ENCODE measurements at regions not wholly inside any gene's neighbourhood (a gene's known extent, or its start where the extent isn't known, plus 50 kb on each side); places are given as distances from the start of the nearest gene placed in this dataset.
"Not testable (repeated sequence)": the region's sequence is repeated elsewhere in the genome, so short reads cannot be mapped to it uniquely, and the experiment has no call there.

DNA sequence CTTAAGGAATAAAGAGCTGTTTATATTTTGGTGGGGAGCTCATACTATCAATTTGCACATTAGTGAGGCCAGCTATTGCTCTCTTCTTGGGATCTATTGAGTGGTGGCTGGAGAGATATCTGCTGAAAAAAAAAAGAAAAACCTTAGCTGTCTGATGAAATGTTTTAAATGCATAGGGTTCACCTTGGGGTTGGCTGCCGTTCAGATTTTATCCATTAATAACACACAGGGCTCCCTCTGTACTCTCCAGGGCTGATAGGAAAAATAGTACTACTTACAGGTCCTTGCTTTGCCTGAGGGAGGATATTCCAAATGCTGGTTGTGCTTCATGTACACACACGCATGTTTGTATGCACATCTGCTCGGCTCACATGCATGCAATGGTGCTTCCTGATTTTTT lies 803.7 kb downstream of the MCTP2 start:
- DNase-seq (ENCODE audit: low read depth) = no peak
- H3K4me3 ChIP-seq (ENCODE audit: low read length) = no peak overlapping the region
- TF ChIP-seq, protein P1, sequence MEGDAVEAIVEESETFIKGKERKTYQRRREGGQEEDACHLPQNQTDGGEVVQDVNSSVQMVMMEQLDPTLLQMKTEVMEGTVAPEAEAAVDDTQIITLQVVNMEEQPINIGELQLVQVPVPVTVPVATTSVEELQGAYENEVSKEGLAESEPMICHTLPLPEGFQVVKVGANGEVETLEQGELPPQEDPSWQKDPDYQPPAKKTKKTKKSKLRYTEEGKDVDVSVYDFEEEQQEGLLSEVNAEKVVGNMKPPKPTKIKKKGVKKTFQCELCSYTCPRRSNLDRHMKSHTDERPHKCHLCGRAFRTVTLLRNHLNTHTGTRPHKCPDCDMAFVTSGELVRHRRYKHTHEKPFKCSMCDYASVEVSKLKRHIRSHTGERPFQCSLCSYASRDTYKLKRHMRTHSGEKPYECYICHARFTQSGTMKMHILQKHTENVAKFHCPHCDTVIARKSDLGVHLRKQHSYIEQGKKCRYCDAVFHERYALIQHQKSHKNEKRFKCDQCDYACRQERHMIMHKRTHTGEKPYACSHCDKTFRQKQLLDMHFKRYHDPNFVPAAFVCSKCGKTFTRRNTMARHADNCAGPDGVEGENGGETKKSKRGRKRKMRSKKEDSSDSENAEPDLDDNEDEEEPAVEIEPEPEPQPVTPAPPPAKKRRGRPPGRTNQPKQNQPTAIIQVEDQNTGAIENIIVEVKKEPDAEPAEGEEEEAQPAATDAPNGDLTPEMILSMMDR (conservative IDR thresholded peaks at IDR 0.05; ENCODE audit: low read length) = no peak

DNA sequence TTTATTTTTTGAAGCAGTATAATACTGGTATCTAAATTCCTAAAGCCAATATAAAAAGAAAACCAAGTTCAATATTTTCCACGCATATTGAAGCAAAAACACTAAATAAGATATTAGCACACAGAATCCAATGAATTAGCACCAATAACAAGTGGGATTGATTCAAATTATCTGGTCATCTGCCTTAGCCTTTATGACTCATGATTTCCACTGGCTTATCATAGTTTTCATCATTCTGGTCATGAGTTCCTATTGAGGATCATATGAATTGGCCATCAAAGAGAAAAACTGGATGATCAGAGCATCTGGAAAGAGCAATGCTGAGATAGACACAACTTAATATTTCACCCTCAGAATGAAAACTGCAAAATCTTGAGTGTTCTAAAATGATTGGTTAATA lies 809.9 kb downstream of the MCTP2 start:
- TF ChIP-seq, protein P1 (conservative IDR thresholded peaks at IDR 0.05; ENCODE audit: low read length) = no peak
- no peak for DNase-seq (ENCODE audit: low read depth)
- H3K4me3 ChIP-seq (ENCODE audit: low read length) = no peak overlapping the region

DNA sequence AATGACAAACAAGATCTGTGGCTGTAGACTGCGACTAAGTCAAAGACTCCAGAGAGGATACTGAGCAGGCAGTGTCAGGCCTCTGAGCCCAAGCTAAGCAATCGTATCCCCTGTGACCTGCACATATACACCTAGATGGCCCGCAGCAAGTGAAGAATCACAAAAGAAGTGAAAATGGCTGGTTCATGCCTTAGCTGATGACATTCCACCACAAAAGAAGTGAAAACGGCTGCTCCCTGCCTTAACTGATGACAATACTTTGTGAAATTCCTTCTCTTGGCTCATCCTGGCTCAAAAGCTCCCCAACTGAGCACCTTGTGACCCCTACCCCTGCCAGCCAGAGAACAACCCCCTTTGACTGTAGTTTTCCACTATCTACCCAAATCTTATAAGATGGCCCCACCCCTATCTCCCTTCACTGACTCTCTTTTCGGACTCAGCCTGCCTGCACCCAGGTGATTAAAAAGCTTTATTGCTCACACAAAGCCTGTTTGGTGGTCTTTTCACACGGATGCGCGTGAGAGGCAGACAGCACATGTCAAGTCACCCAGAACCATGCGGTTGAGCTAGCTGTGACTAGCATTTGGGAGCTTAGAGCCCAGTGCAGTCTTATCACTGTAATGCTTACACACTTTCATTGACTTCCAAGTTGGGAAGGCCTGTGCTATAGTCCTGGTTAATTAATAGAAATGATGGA lies 812.0 kb downstream of the MCTP2 start:
- H3K4me3 ChIP-seq (ENCODE audit: low read length); DNase-seq (ENCODE audit: low read depth): not testable (repeated sequence)

DNA sequence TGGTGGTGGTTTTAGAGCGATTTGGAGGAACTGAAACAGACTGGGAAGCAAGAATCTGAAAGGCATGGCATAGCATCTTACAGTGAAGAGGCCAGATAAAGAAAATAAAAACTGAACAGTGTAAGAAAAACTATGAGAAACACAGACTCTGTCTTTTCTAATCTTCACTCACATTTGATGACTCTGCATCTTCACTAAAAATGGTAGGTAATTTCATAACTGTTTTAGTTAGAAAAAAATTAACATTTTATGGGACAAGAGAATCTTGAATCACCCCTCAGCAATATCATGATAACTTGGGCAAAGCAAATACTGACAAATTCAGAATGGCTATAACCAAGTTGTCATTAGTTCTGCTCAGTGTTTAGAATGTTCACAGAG lies 812.6 kb downstream of the MCTP2 start:
- TF ChIP-seq, protein P1 (conservative IDR thresholded peaks at IDR 0.05; ENCODE audit: low read length) = no peak
- DNase-seq (ENCODE audit: low read depth) = no peak
- H3K4me3 ChIP-seq (ENCODE audit: low read length) = no peak overlapping the region

DNA sequence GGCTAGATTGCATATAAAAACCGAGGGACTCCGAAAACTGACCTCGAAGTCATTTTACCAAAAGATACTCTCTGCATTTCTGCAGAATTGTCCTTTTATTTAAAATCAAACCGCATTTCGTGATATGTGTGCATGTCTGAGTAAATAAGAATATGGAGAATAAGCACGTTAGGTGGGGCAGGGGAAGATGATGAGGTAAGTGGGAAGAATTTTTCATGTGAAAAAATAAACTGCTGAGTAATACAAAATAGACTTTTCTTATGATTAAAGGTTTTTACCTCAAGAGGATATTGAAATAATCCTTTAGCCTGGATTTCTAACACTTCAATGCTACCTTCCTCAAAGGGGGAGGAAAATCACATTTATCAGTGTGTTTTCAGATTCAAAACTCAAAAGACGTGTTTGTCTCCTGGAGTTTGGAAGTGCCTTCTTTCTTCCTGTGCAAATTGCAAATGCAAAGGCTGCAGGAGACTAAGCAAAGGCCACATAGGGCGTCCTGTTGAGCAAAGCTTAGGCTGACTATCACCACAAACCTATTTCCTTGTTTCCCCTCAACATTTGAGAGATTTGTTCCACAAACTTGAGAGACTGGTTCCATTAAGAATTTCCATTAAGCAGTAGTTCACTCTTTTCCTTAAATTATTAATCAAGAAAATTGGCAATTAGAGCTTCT lies 813.5 kb downstream of the MCTP2 start:
- TF ChIP-seq, protein P1 (conservative IDR thresholded peaks at IDR 0.05; ENCODE audit: low read length) = no peak
- no peak for DNase-seq (ENCODE audit: low read depth)
- H3K4me3 ChIP-seq (ENCODE audit: low read length) = no peak overlapping the region

DNA sequence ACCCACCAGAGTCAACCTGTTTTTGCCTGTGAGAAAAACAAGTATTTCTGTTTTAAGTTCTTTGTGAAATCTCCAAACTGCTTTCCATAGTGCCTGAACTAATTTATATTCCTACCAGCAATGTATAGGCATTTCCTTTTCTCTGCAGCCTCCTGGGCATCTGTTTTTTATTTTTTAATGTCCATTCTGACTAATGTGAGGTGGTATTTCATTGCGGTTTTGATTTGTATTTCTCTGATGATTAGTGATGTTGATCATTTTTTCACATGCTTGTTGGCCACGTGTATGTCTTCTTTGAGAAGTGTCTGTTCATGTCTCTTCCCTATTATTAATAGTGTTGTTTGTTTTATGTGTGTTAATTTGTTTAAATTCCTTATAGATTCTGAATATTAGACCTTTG lies 820.5 kb downstream of the MCTP2 start:
- no peak overlapping the region for H3K4me3 ChIP-seq (ENCODE audit: low read length)
- DNase-seq (ENCODE audit: low read depth) = peak; percentile 66
- TF ChIP-seq, protein P1 (conservative IDR thresholded peaks at IDR 0.05; ENCODE audit: low read length) = no peak

DNA sequence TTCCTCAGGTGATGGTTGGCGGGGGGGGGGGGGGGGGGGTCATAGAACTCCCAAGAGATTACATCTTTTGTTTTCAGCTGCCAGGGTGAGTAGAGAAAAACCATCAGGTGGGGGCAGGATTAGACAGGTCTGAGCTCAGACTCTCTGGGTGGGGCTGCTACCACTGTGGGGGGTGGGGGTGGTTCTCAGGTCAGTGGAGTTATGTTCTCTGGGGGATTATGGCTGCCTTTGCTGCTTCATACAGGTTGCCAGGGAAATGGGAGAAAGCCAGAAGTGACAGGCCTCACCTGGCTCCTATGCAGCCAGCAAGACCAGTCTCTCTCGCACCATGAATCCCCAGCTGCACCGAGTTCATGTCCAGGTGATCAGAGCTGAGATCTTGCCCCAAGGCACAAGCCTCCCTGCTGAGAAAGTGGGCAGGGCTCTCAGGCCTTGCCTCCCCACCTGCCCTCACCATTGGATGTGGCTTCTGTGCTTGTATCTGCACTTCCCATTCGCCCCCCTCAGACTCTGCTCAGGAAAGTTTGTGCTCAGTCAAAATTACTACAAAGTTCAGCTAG lies 828.1 kb downstream of the MCTP2 start:
- no peak overlapping the region for H3K4me3 ChIP-seq (ENCODE audit: low read length)
- TF ChIP-seq, protein P1 (conservative IDR thresholded peaks at IDR 0.05; ENCODE audit: low read length) = no peak
- DNase-seq (ENCODE audit: low read depth) = no peak

Measured in AG10803 (cell line).